ENCODE measurements at regions not wholly inside any gene's neighbourhood (a gene's known extent, or its start where the extent isn't known, plus 50 kb on each side); places are given as distances from the start of the nearest gene placed in this dataset.

- TF ChIP-seq CTCF (IDR thresholded peaks at IDR 0.05) (no peak), POLR2A (IDR thresholded peaks at IDR 0.05) (no peak)
Observed at GRCh38 chr5:28301712-28302111, 1263.3 kb upstream of the CDH9 start.

All from Peyer's patch (tissue), 4 donors.